Lung (tissue), 11 donors: ENCODE measurements at regions not wholly inside any gene's neighbourhood (a gene's known extent, or its start where the extent isn't known, plus 50 kb on each side); places are given as distances from the start of the nearest gene placed in this dataset.

Experiments
- ATAC-seq: fragments of 200-7000 bp; cut with Tn5 transposase; one replicate; pipeline ENCODE4 v1.9.1; 2020; ENCODE audit warnings: moderate number of reproducible peaks; ENCODE audit not compliant: insufficient read depth, low FRiP score
- DNase-seq, 3 donors: peaks; one replicate each; pipeline ENCODE4 v3.0.0-alpha.2; 2013 to 2017
- H3K27ac ChIP-seq, 2 donors: one replicate each; pipeline ENCODE4 v1.5.1; 2013; ENCODE audit warnings: mild to moderate bottlenecking in 2 of 2, moderate library complexity in 2 of 2, control low read depth in 1 of 2, inconsistent platforms in 1 of 2, low read depth in 1 of 2, low read length in 1 of 2
- H3K27me3 ChIP-seq, 3 donors: one replicate each; pipeline ENCODE4 v1.5.1; 2013; ENCODE audit warnings: low read length in 2 of 3; ENCODE audit not compliant: control insufficient read depth in 3 of 3, insufficient read depth in 3 of 3
- H3K36me3 ChIP-seq, 4 donors: one replicate each; pipeline ENCODE4 v1.5.1; 2013; ENCODE audit warnings: low read length in 4 of 4, mild to moderate bottlenecking in 1 of 4, moderate library complexity in 1 of 4; ENCODE audit not compliant: control insufficient read depth in 4 of 4, insufficient read depth in 4 of 4
- H3K4me1 ChIP-seq, 5 donors: one replicate each; pipeline ENCODE4 v1.5.1; 2013; ENCODE audit warnings: low read length in 5 of 5, mild to moderate bottlenecking in 2 of 5, moderate library complexity in 1 of 5; ENCODE audit not compliant: control insufficient read depth in 5 of 5, insufficient read depth in 5 of 5
- H3K4me3 ChIP-seq: one replicate; pipeline ENCODE4 v1.5.1; 2013; ENCODE audit warnings: mild to moderate bottlenecking, control low read depth, moderate library complexity
- H3K9ac ChIP-seq, 2 donors: one replicate each; pipeline ENCODE4 v1.5.1; 2013; ENCODE audit warnings: low read length in 2 of 2, control low read depth in 1 of 2; ENCODE audit not compliant: insufficient read depth in 1 of 2
- H3K9me3 ChIP-seq, 4 donors: one replicate each; pipeline ENCODE4 v1.5.1; 2013; ENCODE audit warnings: low read length in 3 of 4, mild to moderate bottlenecking in 1 of 4, moderate library complexity in 1 of 4; ENCODE audit not compliant: control insufficient read depth in 4 of 4, insufficient read depth in 3 of 4
- WGBS, 2 donors: extraction: QIAGEN DNeasy Blood & Tissue Kit; methylation state at CpG; one replicate each; pipeline ENCODE4 v1.1.7; 2013; 5-methylcytosine and 5-hydroxymethylcytosine counted together
- TF ChIP-seq, protein P1 (sequence below): IDR thresholded peaks from 2 replicates; pipeline ENCODE4 v1.5.1; 2012; ENCODE audit warnings: mild to moderate bottlenecking; ENCODE audit errors: control extremely low read depth, extremely low read depth
- donor health status: control.
- donor health status: control.
- donor health status: Bipolar disorder and iron deficiency.
- donor health status: healthy.
- donor health status: DM: yes; HTN: yes; CAD: no.

DNA sequence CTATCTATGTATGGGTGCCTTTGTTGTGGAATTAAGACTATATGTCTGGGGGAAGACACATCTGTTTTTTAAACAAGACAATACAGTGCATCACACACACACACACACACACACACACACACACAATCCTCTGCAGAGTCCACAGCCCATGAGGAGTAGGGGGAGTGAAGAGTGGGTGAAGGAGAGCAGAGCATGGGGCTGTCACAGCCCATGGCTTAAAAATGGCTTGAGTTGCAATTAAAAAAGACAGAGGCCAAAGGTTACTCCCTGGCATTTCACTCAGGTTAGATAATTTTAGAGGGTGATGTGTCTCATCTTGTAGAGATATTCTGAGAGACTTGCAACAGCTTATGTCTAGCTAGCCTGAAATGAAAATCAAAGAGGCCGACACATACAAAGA lies 176.5 kb upstream of the PLXNA2 start:
- TF ChIP-seq, protein P1, sequence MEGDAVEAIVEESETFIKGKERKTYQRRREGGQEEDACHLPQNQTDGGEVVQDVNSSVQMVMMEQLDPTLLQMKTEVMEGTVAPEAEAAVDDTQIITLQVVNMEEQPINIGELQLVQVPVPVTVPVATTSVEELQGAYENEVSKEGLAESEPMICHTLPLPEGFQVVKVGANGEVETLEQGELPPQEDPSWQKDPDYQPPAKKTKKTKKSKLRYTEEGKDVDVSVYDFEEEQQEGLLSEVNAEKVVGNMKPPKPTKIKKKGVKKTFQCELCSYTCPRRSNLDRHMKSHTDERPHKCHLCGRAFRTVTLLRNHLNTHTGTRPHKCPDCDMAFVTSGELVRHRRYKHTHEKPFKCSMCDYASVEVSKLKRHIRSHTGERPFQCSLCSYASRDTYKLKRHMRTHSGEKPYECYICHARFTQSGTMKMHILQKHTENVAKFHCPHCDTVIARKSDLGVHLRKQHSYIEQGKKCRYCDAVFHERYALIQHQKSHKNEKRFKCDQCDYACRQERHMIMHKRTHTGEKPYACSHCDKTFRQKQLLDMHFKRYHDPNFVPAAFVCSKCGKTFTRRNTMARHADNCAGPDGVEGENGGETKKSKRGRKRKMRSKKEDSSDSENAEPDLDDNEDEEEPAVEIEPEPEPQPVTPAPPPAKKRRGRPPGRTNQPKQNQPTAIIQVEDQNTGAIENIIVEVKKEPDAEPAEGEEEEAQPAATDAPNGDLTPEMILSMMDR, result no peak
- H3K27ac ChIP-seq, result no peak overlapping the region
- DNase-seq (no peak), ATAC-seq (no peak)
- no peaks in the 10 kb centered on the region for H3K27me3 ChIP-seq
- H3K9me3 ChIP-seq, result peaks cover 0 to 3% (median under 1%) of the 10 kb centered on the region in 4 donors
- WGBS, 2 donors, result 83 to 96% methylated on average over 1 of the region's 1 CpG
- no peaks in the 10 kb centered on the region for H3K4me1 ChIP-seq
- H3K36me3 ChIP-seq, result no peaks in the 10 kb centered on the region
- no peak overlapping the region for H3K9ac ChIP-seq
- H3K4me3 ChIP-seq, result no peak overlapping the region

DNA sequence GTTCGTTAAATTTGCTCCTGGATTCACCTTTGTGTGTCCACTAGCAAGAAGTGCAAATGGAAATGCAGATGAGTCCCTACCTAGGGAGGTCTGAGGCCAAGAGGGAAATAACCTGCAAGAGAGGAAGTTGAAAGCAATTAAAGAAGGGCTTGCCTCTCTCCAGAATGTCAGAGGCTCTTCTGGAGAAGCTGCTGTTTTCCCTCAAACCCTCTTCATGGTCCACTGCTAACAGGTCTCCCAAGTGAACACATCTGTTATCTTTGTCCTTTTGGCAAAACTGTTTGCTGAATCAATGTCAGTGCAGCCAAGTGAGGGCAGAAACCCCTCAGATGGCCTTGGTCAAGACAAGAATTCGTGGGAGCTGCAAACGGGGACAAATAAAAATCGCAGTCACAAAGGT lies 177.3 kb upstream of the PLXNA2 start:
- Histone ChIP-seq H3K9me3 (peaks cover 0 to 3% (median under 1%) of the 10 kb centered on the region in 4 donors), H3K27ac (no peak overlapping the region), H3K4me3 (no peak overlapping the region), H3K27me3 (no peaks in the 10 kb centered on the region), H3K36me3 (no peaks in the 10 kb centered on the region), H3K4me1 (no peaks in the 10 kb centered on the region), H3K9ac (no peak overlapping the region)
- TF ChIP-seq, protein P1, result no peak
- DNase-seq (no peak), ATAC-seq (no peak)
- WGBS, 2 donors, result 71 to 89% methylated on average over 4 of the region's 4 CpGs

- Histone ChIP-seq H3K27ac (no peak overlapping the region), H3K36me3 (no peaks in the 10 kb centered on the region), H3K9me3 (peaks cover 0 to 3% (median 1%) of the 10 kb centered on the region in 4 donors), H3K9ac (no peak overlapping the region), H3K27me3 (peaks cover 0 to 2% (median 0%) of the 10 kb centered on the region in 3 donors), H3K4me1 (no peaks in the 10 kb centered on the region), H3K4me3 (no peak overlapping the region)
- TF ChIP-seq, protein P1, result no peak
- 48 to 60% methylated on average over 3 of the region's 3 CpGs for WGBS, 2 donors
- DNase-seq (no peak), ATAC-seq (no peak)
Observed at GRCh38 chr1:208423526-208423925, 179.3 kb upstream of the PLXNA2 start.

- no peaks in the 10 kb centered on the region for H3K36me3 ChIP-seq
- no peak overlapping the region for H3K27ac ChIP-seq
- H3K9ac ChIP-seq, result no peak overlapping the region
- peaks cover 0 to 2% (median 0%) of the 10 kb centered on the region in 3 donors for H3K27me3 ChIP-seq
- peaks cover 0 to 4% (median 1%) of the 10 kb centered on the region in 4 donors for H3K9me3 ChIP-seq
- H3K4me3 ChIP-seq, result no peak overlapping the region
- no peaks in the 10 kb centered on the region for H3K4me1 ChIP-seq
- TF ChIP-seq, protein P1, result no peak
- 95 to 97% methylated on average over 3 of the region's 3 CpGs for WGBS, 2 donors
- DNase-seq (no peak), ATAC-seq (no peak)
Observed at GRCh38 chr1:208425096-208425495, 180.9 kb upstream of the PLXNA2 start.
